ENCODE measurements at regions not wholly inside any gene's neighbourhood (a gene's known extent, or its start where the extent isn't known, plus 50 kb on each side); places are given as distances from the start of the nearest gene placed in this dataset.

DNA sequence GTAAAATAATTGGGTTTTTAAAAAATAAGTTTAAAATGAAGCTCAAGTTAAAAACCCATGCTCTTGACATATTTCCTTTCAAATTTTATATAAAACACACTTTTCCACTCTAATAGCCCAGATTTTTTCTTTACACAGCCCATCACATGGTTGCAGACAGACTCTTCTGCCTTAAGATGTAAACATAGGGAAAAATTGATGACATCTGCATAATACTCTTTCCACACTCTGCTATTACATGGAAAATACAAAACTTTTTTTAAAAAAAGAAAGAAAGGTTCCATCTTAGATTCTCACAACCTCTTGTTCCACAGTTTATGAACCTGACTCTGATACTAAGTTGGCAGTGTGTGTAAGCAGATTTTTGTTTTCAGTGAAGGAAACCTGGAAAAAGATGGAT lies 120.8 kb upstream of the ZNF648 start:
- no peaks in the 10 kb centered on the region for H3K27me3 ChIP-seq
- H3K4me3 ChIP-seq: no peak overlapping the region
- H3K36me3 ChIP-seq (replicated peaks in 1 of 2): no peaks in the 10 kb centered on the region
- H3K9me3 ChIP-seq (replicated peaks in 1 of 3): no peaks in the 10 kb centered on the region
- no peak overlapping the region for H3K27ac ChIP-seq
- no peak for TF ChIP-seq POLR2A (IDR thresholded peaks at IDR 0.05)
- TF ChIP-seq, protein P1, sequence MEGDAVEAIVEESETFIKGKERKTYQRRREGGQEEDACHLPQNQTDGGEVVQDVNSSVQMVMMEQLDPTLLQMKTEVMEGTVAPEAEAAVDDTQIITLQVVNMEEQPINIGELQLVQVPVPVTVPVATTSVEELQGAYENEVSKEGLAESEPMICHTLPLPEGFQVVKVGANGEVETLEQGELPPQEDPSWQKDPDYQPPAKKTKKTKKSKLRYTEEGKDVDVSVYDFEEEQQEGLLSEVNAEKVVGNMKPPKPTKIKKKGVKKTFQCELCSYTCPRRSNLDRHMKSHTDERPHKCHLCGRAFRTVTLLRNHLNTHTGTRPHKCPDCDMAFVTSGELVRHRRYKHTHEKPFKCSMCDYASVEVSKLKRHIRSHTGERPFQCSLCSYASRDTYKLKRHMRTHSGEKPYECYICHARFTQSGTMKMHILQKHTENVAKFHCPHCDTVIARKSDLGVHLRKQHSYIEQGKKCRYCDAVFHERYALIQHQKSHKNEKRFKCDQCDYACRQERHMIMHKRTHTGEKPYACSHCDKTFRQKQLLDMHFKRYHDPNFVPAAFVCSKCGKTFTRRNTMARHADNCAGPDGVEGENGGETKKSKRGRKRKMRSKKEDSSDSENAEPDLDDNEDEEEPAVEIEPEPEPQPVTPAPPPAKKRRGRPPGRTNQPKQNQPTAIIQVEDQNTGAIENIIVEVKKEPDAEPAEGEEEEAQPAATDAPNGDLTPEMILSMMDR (IDR thresholded peaks at IDR 0.05): no peak
- DNase-seq: no peak
- intact Hi-C loops (cut with DNase I): no loop called here
- peaks cover 0 to 7% of the 10 kb centered on the region in 2 donors for H3K4me1 ChIP-seq (replicated peaks in 1 of 2)

DNA sequence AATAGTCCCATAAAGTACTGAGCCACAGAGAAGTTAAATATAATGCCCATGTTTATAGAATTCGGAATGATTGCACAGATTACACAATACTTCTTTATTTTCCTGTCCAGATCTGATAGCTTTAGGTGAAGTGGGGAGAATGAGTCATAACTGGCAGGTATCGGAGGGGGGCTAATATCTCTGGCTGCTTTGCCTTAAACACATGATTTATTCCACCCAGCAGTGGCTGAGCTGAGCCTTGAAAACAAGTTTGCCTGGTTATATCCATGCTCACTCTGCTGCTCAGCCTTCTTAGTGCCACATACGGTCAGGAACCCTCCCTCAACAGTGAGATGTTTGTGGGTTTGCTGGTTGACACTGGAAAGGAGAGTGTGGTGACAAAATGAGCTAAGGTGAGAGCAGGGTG lies 119.7 kb upstream of the ZNF648 start:
- no peak for DNase-seq
- Histone ChIP-seq H3K27me3 (no peaks in the 10 kb centered on the region), H3K4me1 (replicated peaks in 1 of 2) (peaks cover 0 to 2% of the 10 kb centered on the region in 2 donors), H3K27ac (no peak overlapping the region), H3K36me3 (replicated peaks in 1 of 2) (no peaks in the 10 kb centered on the region), H3K9me3 (replicated peaks in 1 of 3) (no peaks in the 10 kb centered on the region), H3K4me3 (no peak overlapping the region)
- 46 to 54% (median 48%) methylated on average over 3 of the region's 3 CpGs for WGBS, 4 donors
- intact Hi-C loops (cut with DNase I): no loop called here
- no peak for TF ChIP-seq POLR2A (IDR thresholded peaks at IDR 0.05)
- TF ChIP-seq, protein P1 (IDR thresholded peaks at IDR 0.05): no peak

DNA sequence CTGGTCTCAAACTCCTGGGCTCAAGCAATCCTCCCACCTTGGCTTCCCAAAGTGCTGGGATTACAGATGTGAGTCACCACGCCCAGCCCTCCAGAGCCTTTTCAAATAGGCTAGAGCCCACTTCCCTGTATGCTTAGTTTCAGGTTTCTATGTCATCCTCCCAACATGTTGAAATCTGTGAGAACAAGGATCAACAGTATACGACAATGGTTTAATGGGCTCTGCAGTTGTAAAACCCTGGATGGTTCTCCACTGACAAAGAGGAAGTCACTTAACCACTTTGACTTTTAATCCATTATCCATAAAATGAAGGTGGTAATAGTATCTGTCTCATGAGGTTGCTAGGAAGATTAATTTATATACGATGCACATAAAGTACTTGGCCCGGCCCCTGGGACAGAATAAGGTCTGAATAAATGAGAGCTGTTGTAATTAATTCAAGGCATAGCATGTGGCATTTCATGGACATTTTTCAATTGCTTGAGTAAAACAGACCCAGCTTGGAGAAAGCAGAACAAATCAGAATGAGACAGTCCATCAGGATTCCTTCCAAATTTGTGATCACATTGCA lies 113.9 kb upstream of the ZNF648 start:
- intact Hi-C loops (cut with DNase I): no loop called here
- WGBS, 4 donors: 60 to 77% (median 72%) methylated on average over 4 of the region's 4 CpGs
- peaks cover 3 to 7% of the 10 kb centered on the region in 2 donors for H3K4me1 ChIP-seq (replicated peaks in 1 of 2)
- no peaks in the 10 kb centered on the region for H3K27me3 ChIP-seq
- no peaks in the 10 kb centered on the region for H3K36me3 ChIP-seq (replicated peaks in 1 of 2)
- TF ChIP-seq, protein P1 (IDR thresholded peaks at IDR 0.05): no peak
- no peak for TF ChIP-seq POLR2A (IDR thresholded peaks at IDR 0.05)
- no peaks in the 10 kb centered on the region for H3K9me3 ChIP-seq (replicated peaks in 1 of 3)
- peak in 1 of 7 donors; percentile 13 for DNase-seq
- H3K27ac ChIP-seq: peak overlapping the region in 1 of 5 donors; percentile 32
- no peak overlapping the region for H3K4me3 ChIP-seq

DNA sequence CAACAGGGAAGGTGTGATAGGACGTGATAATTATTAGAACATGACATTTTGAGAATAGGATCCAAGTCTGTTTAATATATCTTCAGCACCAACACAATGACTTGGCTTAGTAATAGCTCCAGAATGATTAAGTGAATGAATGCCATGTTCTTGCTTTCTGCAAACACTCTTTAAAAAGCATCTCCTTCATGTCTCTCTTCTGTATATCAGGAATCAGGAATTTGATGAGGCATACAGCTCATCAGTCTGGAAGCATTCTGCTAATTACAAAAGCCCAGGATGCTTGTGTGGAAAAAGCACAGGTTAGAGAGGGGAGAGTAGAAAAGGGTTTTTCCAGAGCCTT lies 113.0 kb upstream of the ZNF648 start:
- H3K9me3 ChIP-seq (replicated peaks in 1 of 3): no peaks in the 10 kb centered on the region
- H3K36me3 ChIP-seq (replicated peaks in 1 of 2): no peaks in the 10 kb centered on the region
- TF ChIP-seq, protein P1 (IDR thresholded peaks at IDR 0.05): no peak
- no peak for TF ChIP-seq POLR2A (IDR thresholded peaks at IDR 0.05)
- 35 to 53% (median 46%) methylated on average over 1 of the region's 1 CpG for WGBS, 4 donors
- no peak for DNase-seq
- intact Hi-C loops (cut with DNase I): no loop called here
- H3K27me3 ChIP-seq: no peaks in the 10 kb centered on the region
- H3K4me1 ChIP-seq (replicated peaks in 1 of 2): peaks cover 3 to 7% of the 10 kb centered on the region in 2 donors
- H3K27ac ChIP-seq: peak overlapping the region in 1 of 5 donors; percentile 36
- H3K4me3 ChIP-seq: no peak overlapping the region
